ENCODE measurements at regions not wholly inside any gene's neighbourhood (a gene's known extent, or its start where the extent isn't known, plus 50 kb on each side); places are given as distances from the start of the nearest gene placed in this dataset.
"Not testable (repeated sequence)": the region's sequence is repeated elsewhere in the genome, so short reads cannot be mapped to it uniquely, and the experiment has no call there.

GRCh38 chr14:34381304-34381703 lies 80.7 kb downstream of the SPTSSA start:
- DNase-seq; H3K27me3 ChIP-seq (replicated peaks); H3K36me3 ChIP-seq (replicated peaks); in situ Hi-C loops (cut with HindIII; ENCODE audit: low pct_ligation_motif_present, low sequenced_read_pairs); H3K27ac ChIP-seq; H3K4me3 ChIP-seq (ENCODE audit: low read depth, low read length): not testable (repeated sequence)

- in situ Hi-C loops (cut with HindIII; ENCODE audit: low pct_ligation_motif_present, low sequenced_read_pairs): no loop called here
- no peak for DNase-seq
- no peak overlapping the region for H3K27ac ChIP-seq
- H3K4me3 ChIP-seq (ENCODE audit: low read depth, low read length): no peak overlapping the region
- TF ChIP-seq CTCF (IDR thresholded peaks at IDR 0.05; ENCODE audit: low read depth, low read length, missing control alignments): no peak
- H3K36me3 ChIP-seq (replicated peaks): no peaks in the 10 kb centered on the region
- H3K27me3 ChIP-seq (replicated peaks): no peaks in the 10 kb centered on the region
These were observed 81.6 kb downstream of the SPTSSA start for GRCh38 chr14:34380471-34380845.

DNA sequence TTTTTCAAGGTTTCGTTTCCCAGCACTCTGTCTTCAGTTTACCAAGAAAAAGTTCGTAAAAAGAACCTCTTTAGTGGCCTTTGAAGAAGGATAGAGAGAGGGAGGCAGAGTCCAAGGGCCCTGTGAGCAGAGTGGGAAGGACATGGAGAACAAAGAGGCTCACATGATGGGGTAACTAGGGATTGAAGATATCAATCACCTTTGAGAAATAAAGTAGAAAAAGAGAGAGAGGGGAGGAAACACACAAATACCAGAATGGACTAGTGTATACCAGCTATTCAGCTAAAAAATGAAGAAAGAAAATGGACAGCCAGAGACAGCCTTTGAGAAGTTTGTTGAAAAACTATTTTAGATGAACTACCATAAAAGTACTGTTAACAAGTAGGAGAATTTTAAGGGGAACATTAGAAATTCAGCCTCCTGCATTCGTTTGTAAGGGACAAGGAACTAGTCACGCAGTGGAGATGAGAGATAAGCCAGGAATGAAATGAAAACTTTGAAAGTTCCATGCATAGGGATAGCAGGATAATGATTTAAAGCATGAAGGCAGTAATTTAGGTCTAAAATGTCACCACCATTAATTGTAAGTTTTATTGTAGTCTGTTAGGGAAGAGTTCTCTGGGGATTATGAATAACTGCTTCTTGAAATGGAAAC lies 82.1 kb downstream of the SPTSSA start:
- Histone ChIP-seq H3K27ac (no peak overlapping the region), H3K27me3 (replicated peaks) (no peaks in the 10 kb centered on the region), H3K4me3 (ENCODE audit: low read depth, low read length) (no peak overlapping the region), H3K36me3 (replicated peaks) (no peaks in the 10 kb centered on the region)
- no peak for TF ChIP-seq CTCF (IDR thresholded peaks at IDR 0.05; ENCODE audit: low read depth, low read length, missing control alignments)
- in situ Hi-C loops (cut with HindIII; ENCODE audit: low pct_ligation_motif_present, low sequenced_read_pairs): no loop called here
- no peak for DNase-seq

DNA sequence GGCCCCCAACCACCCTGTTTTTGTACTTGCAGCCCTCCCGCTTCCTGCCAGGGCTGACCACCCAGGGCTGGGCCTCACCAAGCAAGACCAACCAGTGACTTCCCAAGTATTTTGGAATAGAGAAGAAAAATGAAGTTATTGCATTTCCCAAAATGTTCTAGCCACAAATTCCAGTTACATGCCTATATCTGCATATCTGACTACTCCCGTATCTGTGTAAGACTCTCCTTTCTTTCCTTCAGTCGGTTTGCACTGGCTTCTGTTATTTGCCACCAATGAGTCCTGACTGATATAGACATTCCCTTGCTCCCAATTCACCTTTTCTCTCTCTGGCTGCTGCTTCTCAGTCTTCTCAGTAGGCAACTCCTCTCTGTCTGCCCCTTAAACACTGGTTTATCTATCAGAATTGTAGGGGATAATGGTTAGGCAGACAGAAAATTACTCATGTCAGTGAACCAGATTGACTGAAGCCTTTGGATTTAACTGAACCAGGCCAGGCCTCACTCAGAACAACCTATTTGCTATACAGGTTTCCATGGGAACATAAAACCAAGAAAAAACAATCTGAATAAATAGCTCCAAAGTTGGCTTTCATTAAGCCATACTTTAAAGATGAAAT lies 85.3 kb downstream of the SPTSSA start:
- Histone ChIP-seq H3K27ac (no peak overlapping the region), H3K27me3 (replicated peaks) (no peaks in the 10 kb centered on the region), H3K4me3 (ENCODE audit: low read depth, low read length) (no peak overlapping the region), H3K36me3 (replicated peaks) (no peaks in the 10 kb centered on the region)
- DNase-seq: no peak
- in situ Hi-C loops (cut with HindIII; ENCODE audit: low pct_ligation_motif_present, low sequenced_read_pairs): no loop called here
- no peak for TF ChIP-seq CTCF (IDR thresholded peaks at IDR 0.05; ENCODE audit: low read depth, low read length, missing control alignments)

GRCh38 chr14:34374998-34375740 lies 86.9 kb downstream of the SPTSSA start:
- H3K36me3 ChIP-seq (replicated peaks): no peaks in the 10 kb centered on the region
- no peak overlapping the region for H3K27ac ChIP-seq
- in situ Hi-C loops (cut with HindIII; ENCODE audit: low pct_ligation_motif_present, low sequenced_read_pairs): no loop called here
- no peak overlapping the region for H3K4me3 ChIP-seq (ENCODE audit: low read depth, low read length)
- DNase-seq: no peak
- no peaks in the 10 kb centered on the region for H3K27me3 ChIP-seq (replicated peaks)
- no peak for TF ChIP-seq CTCF (IDR thresholded peaks at IDR 0.05; ENCODE audit: low read depth, low read length, missing control alignments)

DNA sequence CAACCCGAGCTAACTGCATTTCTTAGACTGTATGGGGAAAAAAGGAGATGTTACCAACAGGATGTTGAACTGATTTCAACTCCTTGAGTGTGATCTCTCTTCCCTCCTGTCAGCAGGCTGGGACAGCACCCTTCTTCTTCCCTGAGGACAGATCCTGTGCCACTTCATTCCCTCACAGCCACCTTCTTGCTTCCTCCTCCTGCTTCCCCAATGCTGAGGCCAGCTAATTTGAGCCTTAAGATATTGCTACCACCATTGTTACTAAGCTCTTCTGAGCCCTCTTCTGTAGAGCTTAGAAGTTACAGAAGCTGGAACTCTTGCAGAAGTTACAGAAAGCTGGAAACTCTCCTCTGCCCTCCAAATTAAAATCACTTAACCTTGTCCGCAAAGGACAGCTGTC lies 88.8 kb downstream of the SPTSSA start:
- no peak for TF ChIP-seq CTCF (IDR thresholded peaks at IDR 0.05; ENCODE audit: low read depth, low read length, missing control alignments)
- DNase-seq: no peak
- Histone ChIP-seq H3K4me3 (ENCODE audit: low read depth, low read length) (no peak overlapping the region), H3K27me3 (replicated peaks) (no peaks in the 10 kb centered on the region), H3K27ac (no peak overlapping the region), H3K36me3 (replicated peaks) (no peaks in the 10 kb centered on the region)
- in situ Hi-C loops (cut with HindIII; ENCODE audit: low pct_ligation_motif_present, low sequenced_read_pairs): no loop called here

All from brain microvascular endothelial cell (primary cell).